ENCODE measurements at regions not wholly inside any gene's neighbourhood (a gene's known extent, or its start where the extent isn't known, plus 50 kb on each side); places are given as distances from the start of the nearest gene placed in this dataset.
"Not testable (repeated sequence)": the region's sequence is repeated elsewhere in the genome, so short reads cannot be mapped to it uniquely, and the experiment has no call there.

DNA sequence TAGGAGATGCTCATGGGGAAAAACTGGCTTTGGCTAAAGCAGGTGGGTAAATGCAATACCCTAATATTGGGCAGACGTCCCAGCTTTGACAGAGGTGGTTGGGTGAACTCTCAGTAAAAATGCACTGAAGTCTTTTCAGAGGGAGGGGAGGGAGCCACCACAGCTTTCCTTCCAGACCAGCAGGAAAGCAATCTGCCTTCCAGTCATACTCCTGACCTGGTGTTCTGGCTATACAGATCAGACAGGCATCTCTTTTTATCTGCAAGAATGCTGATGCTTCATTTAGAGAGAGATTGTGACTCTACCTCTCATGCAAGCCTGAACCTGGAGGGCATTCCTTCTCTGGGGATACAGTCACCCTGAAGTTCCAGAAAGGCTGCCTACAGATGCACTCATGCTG is 52.6 kb upstream of the ICA1 start:
- no peak for DNase-seq

DNA sequence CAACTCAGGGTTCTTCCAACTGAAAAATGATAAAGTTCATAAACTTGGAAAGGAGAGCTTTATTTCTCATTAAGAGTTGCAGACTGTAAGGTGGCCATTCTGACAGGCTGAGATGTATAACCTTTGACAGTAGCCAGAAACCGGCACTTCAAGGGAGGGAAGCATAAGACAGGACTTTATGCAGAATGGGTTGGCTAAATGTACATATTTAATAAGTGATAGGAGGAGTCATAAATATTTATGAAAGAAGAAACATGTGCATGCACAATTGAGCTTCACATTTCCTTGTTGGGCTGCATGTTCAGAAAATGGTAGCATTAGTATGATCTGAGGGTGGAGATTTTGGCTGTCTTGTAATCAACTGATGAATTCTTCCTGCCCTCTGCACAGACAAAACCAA is 57.1 kb upstream of the ICA1 start:
- no peak for DNase-seq

DNA sequence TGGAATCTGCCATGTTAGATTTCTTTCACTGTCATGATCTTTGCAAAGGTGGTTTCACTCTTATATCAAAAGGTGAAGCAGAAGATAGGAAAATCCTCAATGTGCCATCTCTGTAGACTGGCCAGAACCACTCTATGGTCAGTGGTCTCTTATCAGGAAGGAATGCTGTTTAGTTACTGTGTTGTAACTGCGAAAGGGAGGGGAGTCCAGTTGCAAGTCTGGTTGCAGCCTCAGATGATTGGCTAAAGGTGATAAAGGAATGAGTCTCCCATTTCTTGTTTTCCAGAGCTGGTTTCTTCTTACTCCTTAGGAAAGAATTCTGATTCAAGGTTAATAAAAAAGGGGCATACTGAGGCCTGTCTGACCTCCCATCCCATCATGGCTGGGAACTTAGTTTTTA is 58.2 kb upstream of the ICA1 start:
- no peak for DNase-seq

DNA sequence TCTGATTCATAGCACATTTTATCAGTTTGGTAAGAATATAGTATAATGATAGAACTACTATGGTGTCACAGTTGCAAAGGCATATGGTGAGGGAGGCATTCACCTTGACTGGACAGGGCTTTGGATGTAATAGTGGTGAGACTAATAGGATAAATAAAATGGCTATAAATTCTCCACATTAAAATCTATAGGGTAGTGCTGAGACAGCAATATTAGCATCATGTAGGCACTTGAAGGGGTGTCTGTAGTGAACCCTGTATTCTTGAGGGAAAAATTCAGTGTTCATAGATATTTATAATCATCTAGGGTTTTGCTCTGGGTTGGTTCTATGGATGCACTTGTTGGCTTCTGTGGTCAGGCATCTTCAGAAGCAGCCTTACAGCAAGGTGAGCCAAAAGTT is 59.3 kb upstream of the ICA1 start:
- DNase-seq = no peak

DNA sequence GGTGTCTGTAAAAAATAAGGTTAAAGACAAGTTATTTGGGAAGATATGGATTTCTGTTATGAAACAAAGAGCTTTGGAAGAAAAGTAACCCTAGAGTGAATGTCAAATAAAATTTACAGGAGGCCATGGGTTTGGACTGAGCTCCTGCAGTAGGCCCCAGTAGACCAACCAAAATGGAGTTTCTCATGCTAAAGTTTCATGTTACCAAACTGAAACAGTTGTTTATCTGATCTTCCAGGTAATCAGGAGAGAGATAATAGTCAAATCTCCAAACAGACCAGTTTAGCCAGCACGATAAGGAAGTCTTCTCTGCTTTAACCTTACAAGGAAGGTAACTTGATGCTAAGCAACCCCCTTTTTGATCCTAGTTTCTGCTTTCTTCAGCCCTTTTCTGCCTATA is 60.7 kb upstream of the ICA1 start:
- DNase-seq = no peak

DNA sequence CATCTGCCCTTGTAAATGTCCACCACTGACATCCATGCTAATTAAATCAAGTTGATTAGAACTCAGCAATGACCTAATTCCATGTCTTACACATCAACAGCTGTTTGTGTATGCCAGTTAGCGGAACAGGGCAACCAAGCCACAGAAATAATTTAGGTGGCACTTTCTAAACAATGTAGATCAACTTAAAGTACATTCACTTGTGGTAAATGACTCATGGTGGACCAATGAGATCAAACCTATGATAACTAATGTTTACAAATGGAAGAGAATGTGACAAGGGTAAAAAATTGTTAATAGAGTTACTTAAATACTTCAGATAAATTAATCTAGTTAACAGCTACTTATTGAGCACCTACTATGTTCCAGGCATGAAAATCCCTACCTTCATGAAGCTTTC is 63.1 kb upstream of the ICA1 start:
- no peak for DNase-seq

DNA sequence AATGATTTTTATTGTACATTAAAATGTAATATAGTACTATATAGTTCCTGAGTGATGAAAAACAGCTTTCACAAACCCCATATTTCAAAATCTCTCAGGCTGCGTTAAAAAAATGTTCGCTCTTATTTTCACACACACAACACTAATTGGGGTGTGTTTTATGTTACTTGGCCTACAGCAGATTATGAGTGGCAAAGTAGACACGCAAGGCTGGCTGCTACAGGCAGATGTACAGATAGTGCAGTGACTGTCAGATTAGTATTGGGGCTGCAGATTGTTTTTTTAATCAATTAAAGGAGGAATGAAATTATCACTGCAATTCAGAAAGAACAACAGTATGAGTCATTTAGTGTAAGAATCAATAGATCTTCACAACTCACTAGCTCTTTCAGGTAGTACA is 65.2 kb upstream of the ICA1 start:
- DNase-seq = no peak

DNA sequence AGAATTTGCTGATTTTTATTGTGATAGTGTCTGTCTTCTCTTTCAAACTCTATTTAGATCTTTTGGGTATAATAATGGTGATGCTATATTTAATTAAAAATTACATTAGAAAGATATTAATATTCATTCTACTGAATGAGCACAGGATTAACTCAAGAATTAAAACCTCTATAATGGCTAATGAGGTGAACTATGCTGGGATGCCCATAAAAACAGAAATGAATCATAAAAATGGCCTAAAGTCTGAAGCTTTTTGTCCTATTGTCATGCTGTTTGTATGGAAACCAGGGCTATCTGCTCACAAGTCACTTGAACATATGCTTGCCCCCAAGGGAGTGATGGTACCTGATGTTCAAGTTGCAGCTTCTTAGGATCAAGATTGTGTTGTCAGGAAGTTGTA is 76.2 kb upstream of the ICA1 start:
- no peak for DNase-seq

DNA sequence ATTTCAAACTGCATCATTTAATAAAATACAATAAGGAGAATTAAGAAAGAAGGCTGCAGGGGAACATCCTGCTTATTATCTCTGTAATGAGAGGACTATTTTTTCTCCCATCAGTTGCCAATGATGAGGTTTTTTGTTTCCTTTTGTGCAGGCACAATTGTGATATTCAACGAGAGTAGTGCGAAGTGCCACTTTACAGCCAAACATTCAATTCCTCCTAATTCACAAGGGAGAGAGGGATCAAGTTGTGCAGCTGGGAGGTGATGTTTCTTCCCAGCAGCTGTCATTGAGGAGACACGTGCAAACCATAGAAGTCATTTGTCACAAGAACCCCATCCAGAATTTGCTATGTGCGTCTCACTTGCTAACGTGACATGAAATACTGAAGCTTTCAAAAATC is 81.6 kb upstream of the ICA1 start:
- no peak for DNase-seq

DNA sequence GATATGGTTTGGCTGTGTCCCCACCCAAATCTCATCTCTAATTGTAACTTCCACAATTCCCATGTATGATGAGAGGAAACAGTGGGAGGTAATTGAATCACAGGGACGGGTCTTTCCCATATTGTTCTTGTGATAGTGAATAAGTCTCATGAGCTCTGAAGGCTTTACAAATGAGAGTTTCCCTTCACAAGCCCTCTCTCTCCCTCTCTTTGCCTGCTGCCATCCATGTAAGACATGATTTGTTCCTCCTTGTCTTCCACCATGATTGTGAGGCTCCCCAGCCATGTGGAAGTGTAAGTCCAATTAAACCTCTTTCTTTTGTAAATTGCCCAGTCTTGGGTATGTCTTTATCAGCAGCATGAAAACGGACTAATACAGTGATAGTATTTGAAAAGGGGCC is 85.4 kb upstream of the ICA1 start:
- not testable (repeated sequence) for DNase-seq

DNA sequence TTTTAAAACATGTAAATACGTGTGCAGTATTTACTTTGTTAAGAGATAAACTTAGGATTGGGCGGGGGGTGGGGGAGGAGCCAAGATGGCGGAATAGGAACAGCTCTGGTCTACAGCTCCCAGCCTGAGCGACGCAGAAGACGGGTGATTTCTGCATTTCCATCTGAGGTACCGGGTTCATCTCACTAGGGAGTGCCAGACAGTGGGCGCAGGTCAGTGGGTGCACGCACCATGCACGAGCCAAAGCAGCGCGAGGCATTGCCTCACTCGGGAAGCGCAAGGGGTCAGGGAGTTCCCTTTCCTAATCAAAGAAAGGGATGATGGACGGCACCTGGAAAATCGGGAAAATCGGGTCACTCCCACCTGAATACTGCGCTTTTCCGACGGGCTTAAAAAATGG is 81.8 kb upstream of the NXPH1 start:
- not testable (repeated sequence) for DNase-seq

DNA sequence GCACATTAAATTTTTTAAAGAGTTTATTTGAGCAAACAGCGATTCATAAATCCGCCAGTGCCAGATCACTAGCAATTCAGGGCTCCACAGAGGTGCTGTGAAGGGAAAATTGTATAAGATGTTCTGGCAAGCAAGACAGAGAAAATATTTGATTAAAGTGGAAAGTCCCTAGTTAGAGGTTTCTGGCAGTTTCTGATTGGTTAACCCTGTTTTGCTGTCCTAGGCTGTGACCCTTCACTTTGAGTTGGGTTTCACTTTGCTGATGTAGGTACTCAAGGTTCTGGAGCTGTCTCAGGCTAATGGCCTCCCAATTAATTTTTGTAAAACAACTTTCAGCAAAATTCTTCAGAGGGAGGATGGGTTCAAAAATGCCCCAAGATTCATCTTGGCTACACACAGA is 79.4 kb upstream of the NXPH1 start:
- DNase-seq = no peak

DNA sequence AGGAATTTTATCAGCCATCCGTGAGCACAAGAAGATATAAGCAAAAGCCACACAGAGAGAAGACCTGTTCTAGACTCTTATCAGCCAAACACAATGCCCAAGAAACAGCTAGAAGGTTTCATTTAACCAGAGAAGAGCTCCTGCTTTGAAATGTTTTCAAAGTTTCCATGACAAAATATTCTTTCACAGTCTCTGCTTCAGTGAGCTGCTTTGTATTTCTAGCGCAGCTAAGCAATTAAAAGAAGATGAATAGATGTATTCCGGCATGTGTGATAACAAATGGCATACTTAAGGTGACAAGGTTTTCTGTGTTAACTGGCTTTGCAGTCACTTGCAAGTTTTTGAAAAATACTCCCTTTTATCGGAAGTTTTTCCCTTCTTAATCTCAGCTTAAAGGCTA is 78.9 kb upstream of the NXPH1 start:
- no peak for DNase-seq

DNA sequence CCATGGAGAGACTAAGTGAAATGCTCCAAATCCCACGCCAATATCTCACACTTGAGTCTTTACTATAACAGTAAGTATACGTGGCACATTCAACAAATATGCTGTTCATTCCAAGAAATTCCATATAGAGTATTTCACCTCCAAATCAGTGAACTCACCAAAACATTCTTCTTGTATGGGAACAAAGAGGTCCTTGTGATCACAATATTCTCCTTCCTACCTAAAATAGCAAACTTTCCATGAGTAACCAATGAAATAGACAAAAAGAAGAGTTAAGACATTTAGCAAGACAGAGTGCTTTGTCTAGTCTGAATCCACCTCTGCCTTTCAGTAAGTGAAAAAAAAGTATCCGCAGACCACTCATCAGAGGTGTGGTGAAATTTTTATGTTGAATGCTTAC is 77.3 kb upstream of the NXPH1 start:
- DNase-seq = no peak

DNA sequence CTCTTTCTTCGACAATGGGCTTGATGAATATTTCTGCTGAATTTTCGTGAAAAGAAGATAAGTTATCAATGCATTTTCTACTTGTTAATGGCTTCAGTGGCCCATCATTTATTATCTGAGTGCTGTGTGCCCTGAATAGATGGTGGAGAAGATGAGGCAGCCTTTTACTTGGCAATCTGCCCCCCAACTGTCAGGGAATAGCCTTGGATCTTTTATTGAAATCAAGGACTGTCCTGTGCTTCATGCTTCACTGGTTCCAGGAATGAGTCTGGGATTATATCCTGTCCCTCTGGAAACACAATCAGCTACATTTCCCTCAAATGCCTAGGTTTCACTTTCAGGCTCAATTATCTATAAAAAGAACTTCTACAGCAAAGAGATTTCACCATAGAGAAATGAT is 75.9 kb upstream of the NXPH1 start:
- DNase-seq = no peak

DNA sequence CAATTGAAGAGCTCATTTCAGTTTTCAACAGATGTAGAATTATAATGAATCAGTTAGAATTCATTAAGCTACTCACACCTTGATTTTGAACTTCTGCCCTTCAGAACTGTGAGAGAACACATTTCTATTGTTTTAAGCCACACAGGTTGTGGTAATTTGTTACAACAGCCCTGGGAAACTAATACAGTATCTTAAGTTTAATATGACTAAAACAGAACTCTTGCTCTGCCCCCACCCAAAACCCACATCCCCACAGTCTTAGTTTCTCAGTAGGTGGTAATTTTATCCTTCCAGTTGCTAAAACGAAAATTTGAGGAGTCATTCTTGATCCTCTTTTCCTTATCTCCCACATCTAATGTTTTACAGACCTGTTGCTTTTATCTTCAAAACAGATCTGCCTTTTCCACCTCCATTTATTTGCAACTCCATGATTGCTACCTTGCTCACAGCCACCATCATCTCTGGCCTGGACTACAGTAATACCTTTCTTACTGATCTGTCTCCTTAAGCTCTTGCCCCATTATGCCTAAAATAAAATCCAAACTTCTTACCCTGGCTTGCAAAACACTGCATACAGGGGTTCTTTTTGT is 72.8 kb upstream of the NXPH1 start:
- no peak for DNase-seq

DNA sequence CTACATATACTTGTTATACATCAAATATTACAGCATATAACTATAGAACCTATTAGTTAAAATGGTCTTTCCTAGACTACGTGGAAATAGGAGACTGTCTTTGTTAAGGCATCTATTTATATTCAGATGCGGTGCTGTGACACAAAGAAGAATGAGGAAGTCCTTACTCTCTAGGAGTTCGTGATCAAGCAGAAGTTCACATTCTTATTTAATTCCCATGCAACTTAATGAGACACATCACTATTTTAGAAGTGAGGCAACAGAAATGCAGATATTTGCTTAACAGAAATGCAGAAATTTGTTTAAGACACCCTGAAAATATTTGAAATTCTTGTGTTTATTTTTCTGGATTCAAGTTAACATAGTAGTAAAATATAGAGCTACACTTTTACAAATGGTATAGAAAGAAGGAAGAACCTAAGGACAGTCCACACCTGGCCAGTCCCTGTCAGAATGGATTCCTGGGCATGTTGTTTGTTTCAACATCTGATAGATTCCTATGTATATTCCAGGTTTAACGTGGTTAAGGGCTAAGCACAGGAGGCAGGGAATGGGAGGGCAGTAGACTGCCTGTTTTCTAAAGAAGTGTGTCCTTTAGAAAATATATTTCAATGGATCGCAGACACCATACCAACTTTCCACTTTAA is 70.6 kb upstream of the NXPH1 start:
- DNase-seq = no peak

DNA sequence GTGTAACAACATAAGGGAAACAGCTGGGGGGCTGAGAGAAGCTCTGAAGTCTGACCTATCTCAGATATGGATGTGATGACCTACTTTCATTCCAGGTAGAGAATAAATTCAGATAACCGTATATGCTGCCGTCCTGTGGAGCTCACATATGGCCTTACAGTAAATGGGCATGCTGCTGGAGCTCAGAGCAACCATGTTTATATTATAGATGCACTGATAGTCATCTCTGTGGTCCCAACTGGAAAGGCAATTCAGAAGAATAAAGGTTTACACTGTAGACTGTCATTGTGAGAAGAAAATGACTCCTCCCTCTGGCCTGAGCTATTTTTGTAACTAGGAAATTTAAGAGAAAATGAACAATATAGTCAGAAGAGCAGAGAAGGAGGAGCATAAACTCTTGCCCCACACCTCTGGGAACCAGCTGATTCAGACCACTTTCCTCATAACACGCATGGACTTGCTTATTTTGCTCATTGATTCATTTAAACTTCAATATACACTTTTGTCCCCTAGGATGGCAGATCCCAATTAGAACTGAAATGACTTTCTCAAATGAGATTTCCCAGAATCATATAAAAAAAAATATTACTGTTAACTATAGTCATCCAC is 69.9 kb upstream of the NXPH1 start:
- DNase-seq = no peak

DNA sequence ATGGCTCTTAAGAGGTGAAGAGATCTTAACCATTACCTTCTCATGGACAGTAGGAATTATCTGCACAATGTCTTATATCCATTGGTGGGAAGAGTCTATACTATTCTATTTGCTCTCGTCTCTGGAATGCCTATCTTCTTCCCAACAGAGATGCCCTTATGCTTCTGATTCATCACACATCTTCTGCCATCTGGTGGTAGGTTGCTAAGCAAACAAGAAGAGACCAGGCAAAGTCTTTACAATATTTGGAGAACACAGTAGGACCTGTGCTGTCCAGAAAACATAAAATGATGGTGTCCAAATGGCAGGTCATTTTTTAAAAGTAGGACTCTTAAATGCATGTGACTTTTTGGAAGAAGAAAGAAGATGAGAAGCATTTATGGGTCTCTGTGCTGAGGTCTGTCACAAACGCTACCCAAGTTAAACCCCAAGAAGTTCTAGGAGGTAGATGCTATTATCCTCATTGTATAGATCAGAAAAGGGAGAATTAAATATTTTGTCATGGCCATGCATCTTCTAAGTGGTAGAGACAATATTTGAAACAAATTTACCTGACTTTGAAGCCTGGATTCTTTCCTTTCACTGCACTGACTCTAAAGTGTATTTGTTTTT is 67.8 kb upstream of the NXPH1 start:
- peak; percentile 3 for DNase-seq

DNA sequence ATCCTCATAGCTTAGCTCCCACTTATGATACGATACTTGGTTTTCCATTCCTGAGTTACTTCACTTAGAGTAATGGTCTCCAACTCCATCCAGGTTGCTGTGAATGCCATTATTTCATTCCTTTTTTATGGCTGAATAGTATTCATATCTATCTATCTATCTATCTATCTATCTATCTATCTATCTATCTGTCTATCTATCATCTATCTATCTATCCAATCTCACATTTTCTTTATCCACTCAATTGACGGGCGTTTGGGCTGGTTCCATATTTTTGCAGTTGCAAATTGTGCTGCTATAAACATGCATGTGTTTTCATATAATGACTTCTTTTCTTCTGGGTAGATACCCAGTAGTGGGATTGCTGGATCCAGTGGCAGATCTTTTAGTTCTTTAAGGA is 65.4 kb upstream of the NXPH1 start:
- DNase-seq = not testable (repeated sequence)

DNA sequence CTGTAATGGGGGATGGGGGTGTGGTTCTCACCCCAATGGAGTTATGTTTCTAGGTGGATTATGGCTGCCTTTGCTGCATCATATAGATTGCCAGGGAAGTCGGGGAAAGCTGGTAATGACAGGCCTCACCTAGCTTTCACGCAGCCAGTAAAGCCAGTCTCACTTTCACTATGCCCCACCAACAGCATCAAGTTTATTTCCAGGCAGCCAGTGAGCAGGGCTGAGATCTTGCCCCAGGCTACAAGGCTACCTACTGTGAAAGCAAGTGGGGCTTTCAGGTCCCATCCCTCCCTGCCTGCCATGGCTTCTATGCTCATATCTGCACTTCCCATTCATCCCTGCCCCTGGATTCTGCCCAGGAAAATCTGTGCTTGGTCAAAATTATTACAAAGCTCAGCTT is 61.7 kb upstream of the NXPH1 start:
- no peak for DNase-seq

DNA sequence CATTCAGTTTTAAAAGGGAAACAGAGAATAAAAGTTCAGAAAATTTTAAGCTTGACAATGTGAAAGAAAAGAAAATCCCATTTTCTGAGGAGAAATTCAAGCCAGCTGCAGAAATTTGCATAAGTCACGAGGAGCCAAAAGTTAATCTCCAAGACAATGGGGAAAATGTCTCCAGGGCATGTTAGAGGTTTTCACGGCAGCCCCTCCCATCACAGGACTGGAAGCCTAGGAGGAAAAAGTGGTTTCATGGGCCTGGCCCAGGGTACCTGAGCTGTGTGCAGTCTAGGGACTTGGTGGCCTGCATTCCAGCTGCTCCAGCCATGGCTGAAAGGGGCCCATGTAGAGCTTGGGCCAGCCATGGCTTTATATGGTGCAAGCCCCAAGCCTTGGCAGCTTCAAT is 59.6 kb upstream of the NXPH1 start:
- DNase-seq = no peak

DNA sequence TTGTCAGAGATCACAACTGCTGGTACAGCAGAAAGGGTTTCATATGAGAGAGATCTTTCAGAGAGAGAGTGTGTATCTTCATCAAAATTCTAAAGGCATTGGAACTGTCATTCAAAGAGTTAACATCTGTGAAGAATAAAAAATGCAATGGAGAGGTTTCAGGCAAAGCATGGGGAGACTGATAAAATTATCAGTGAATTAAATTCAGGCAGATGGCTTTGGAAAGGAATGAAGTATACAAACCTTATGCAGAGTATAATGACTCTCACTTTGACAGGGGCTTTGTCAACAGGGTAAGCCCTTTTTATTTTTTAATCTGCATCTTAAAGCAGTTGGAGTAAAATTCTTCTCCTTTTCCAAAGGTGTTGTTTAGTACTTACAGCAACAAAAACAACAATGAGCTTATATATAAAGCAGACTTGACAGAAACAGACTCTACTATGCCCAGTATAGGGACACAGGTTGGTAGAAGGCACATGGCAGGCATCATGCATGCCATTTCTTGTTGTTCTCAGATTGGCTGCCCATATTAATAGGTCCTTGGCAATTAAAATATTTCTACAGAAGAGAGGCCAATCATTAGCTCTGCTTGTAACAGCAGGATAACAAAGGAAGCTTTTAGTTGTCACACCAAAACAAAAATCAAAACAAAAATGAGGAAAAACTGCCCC is 54.9 kb upstream of the NXPH1 start:
- DNase-seq = no peak

DNA sequence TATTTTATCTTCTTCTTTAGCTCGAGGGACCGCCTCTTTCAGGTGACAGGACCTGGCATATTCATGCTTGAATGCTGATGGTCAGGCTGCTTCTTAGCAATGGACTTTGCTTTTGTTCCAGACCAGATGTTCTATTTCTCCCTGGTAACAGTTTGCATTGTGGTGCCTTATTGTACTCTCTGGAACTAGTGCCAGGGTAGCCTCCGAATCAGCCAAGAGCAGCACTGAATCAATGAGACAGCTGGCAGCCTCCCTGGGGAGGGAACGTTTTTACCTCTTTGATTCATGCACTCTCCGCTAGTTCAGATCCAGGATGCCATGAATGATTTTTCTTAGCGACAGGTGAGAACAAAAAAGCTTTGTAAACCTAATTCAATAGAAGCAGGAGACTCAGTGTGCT is 54.1 kb upstream of the NXPH1 start:
- no peak for DNase-seq
